IMR-90 (cell line): ENCODE measurements at regions not wholly inside any gene's neighbourhood (a gene's known extent, or its start where the extent isn't known, plus 50 kb on each side); places are given as distances from the start of the nearest gene placed in this dataset.

Experiments
- ATAC-seq: fragments of 200-7000 bp; cut with Tn5 transposase; 2 replicates; pipeline ENCODE4 v1.9.1; 2020; ENCODE audit warnings: low read depth, mild to moderate bottlenecking, moderate library complexity
- BruUV-seq: library from RNA; stranded (reverse); fragments of 400-500 nt; replicated peaks from 2 replicates; lab custom pipeline; 2021; lab: Mats Ljungman, UMichigan
- CTCF ChIA-PET: fragments of 300-600 bp; formaldehyde crosslinking; extraction: SDS; loops from one replicate; lab custom pipeline; 2021; ENCODE audit warnings: antibody characterized with exemption; lab: Yijun Ruan, JAX
- POLR2A ChIA-PET: fragments of 300-600 bp; sonication (Branson Sonifier 250); formaldehyde crosslinking; loops from one replicate; lab custom pipeline; 2022; ENCODE audit warnings: antibody characterized with exemption; ENCODE audit not compliant: unreplicated experiment; lab: Charles Lee
- DNase-seq: peaks from one replicate; pipeline ENCODE4 v3.0.0; 2013
- H2AFZ ChIP-seq: replicated peaks from 2 replicates; pipeline ENCODE3; 2013; ENCODE audit warnings: low read length, mild to moderate bottlenecking; ENCODE audit not compliant: poor library complexity
- H2AK5ac ChIP-seq: 2 replicates; pipeline ENCODE4 v1.6.1; 2013; ENCODE audit warnings: low read depth, low read length, inconsistent platforms
- H2AK9ac ChIP-seq: replicated peaks from 2 replicates; pipeline ENCODE3; 2013; ENCODE audit warnings: mild to moderate bottlenecking, low read depth, low read length, moderate library complexity; ENCODE audit not compliant: poor library complexity
- H2BK120ac ChIP-seq: 2 replicates; pipeline ENCODE4 v1.6.1; 2013; ENCODE audit warnings: low read depth, low read length, inconsistent platforms
- H2BK15ac ChIP-seq: 3 replicates; pipeline ENCODE4 v1.6.1; 2013; ENCODE audit warnings: low read depth, low read length, inconsistent platforms
- H2BK20ac ChIP-seq: 2 replicates; pipeline ENCODE4 v1.6.1; 2013; ENCODE audit warnings: low read depth, mild to moderate bottlenecking, inconsistent platforms, low read length, moderate library complexity
- H2BK5ac ChIP-seq: 2 replicates; pipeline ENCODE4 v1.6.1; 2013; ENCODE audit warnings: mild to moderate bottlenecking, low read depth, low read length, inconsistent platforms; ENCODE audit not compliant: poor library complexity, severe bottlenecking
- H3K14ac ChIP-seq: replicated peaks from 2 replicates; pipeline ENCODE4 v1.6.1; 2013; ENCODE audit warnings: low read depth, low read length, inconsistent platforms
- H3K18ac ChIP-seq: 2 replicates; pipeline ENCODE4 v1.6.1; 2013; ENCODE audit warnings: low read depth, low read length, control low read depth
- H3K23ac ChIP-seq: 2 replicates; pipeline ENCODE4 v1.6.1; 2013; ENCODE audit warnings: low read depth, low read length, inconsistent platforms
- H3K27ac ChIP-seq: 2 replicates; pipeline ENCODE4 v1.5.1; 2013; ENCODE audit warnings: mild to moderate bottlenecking, control low read depth, low read length; ENCODE audit not compliant: insufficient read depth
- H3K27me3 ChIP-seq: 2 replicates; pipeline ENCODE4 v1.6.1; 2013; ENCODE audit warnings: low read length; ENCODE audit not compliant: control insufficient read depth, insufficient read depth
- H3K36me3 ChIP-seq: 2 replicates; pipeline ENCODE4 v1.6.1; 2013; ENCODE audit warnings: low read length, mixed read lengths; ENCODE audit not compliant: control insufficient read depth, insufficient read depth
- H3K4ac ChIP-seq: 2 replicates; pipeline ENCODE4 v1.6.1; 2013; ENCODE audit warnings: low read depth, low read length, inconsistent platforms
- H3K4me1 ChIP-seq: 2 replicates; pipeline ENCODE4 v1.6.1; 2013; ENCODE audit warnings: low read length, mixed read lengths; ENCODE audit not compliant: control insufficient read depth, insufficient read depth
- H3K4me2 ChIP-seq: 2 replicates; pipeline ENCODE4 v1.6.1; 2013; ENCODE audit warnings: low read depth, mild to moderate bottlenecking, control low read depth, low read length, moderate library complexity
- H3K4me3 ChIP-seq: 2 replicates; pipeline ENCODE4 v1.5.1; 2013; ENCODE audit warnings: low read depth, mild to moderate bottlenecking, control low read depth, low read length, moderate library complexity; ENCODE audit not compliant: insufficient read depth
- H3K56ac ChIP-seq: 2 replicates; pipeline ENCODE4 v1.6.1; 2013; ENCODE audit warnings: low read length, inconsistent platforms; ENCODE audit not compliant: insufficient read depth; ENCODE audit errors: extremely low read depth
- H3K79me1 ChIP-seq, 2 experiments: 2 replicates each; pipeline ENCODE4 v1.6.1; 2013; ENCODE audit warnings: low read length in 2 of 2, inconsistent platforms in 1 of 2, low read depth in 1 of 2
- H3K9ac ChIP-seq: 2 replicates; pipeline ENCODE4 v1.6.1; 2013; ENCODE audit warnings: low read depth, low read length, control low read depth
- H3K9me1 ChIP-seq: 2 replicates; pipeline ENCODE4 v1.6.1; 2013; ENCODE audit warnings: low read length, inconsistent platforms; ENCODE audit not compliant: insufficient read depth
- H3K9me3 ChIP-seq: 2 replicates; pipeline ENCODE4 v1.6.1; 2013; ENCODE audit warnings: low read length; ENCODE audit not compliant: control insufficient read depth, insufficient read depth
- H4K20me1 ChIP-seq: 2 replicates; pipeline ENCODE4 v1.6.1; 2013; ENCODE audit warnings: low read length, inconsistent platforms; ENCODE audit not compliant: insufficient read depth
- H4K5ac ChIP-seq: 2 replicates; pipeline ENCODE4 v1.6.1; 2013; ENCODE audit warnings: mild to moderate bottlenecking, low read depth, low read length, control low read depth
- H4K8ac ChIP-seq, 2 experiments: 2 replicates each; pipeline ENCODE4 v1.6.1; 2013; ENCODE audit warnings: low read depth in 2 of 2, low read length in 2 of 2, control low read depth in 1 of 2, inconsistent platforms in 1 of 2
- H4K91ac ChIP-seq: 2 replicates; pipeline ENCODE4 v1.6.1; 2013; ENCODE audit warnings: low read depth, low read length, inconsistent platforms; ENCODE audit not compliant: insufficient read depth
- BHLHE40 ChIP-seq: fragments of 150-350 bp; IDR thresholded peaks from 2 replicates; pipeline ENCODE4 v1.6.1; 2016; ENCODE audit warnings: mild to moderate bottlenecking, low read depth, low read length
- CEBPB ChIP-seq: IDR thresholded peaks from 2 replicates; pipeline ENCODE4 v1.6.1; 2012; ENCODE audit warnings: low read depth, low read length, improper control_type of control experiment
- CTCF ChIP-seq: conservative IDR thresholded peaks from 2 replicates; pipeline ENCODE4 v1.5.1; 2012; ENCODE audit warnings: mild to moderate bottlenecking, low read depth, low read length, improper control_type of control experiment
- ELK1 ChIP-seq: fragments of 150-350 bp; IDR thresholded peaks from 2 replicates; pipeline ENCODE4 v1.6.1; 2016; ENCODE audit warnings: low read depth, mild to moderate bottlenecking, low read length, moderate library complexity, borderline replicate concordance
- FOS ChIP-seq: fragments of 150-350 bp; IDR thresholded peaks from 2 replicates; pipeline ENCODE4 v1.6.1; 2016; ENCODE audit warnings: low read depth, low read length
- MAFK ChIP-seq: IDR thresholded peaks from 2 replicates; pipeline ENCODE4 v1.6.1; 2012; ENCODE audit warnings: low read depth, low read length, improper control_type of control experiment
- MAZ ChIP-seq: IDR thresholded peaks from 2 replicates; pipeline ENCODE4 v1.6.1; 2012; ENCODE audit warnings: low read depth, mild to moderate bottlenecking, low read length, improper control_type of control experiment, moderate library complexity, borderline replicate concordance
- MXI1 ChIP-seq: IDR thresholded peaks from 2 replicates; pipeline ENCODE4 v1.6.1; 2012; ENCODE audit warnings: low read depth, mild to moderate bottlenecking, low read length, moderate library complexity, borderline replicate concordance
- NFE2L2 ChIP-seq: fragments of 150-350 bp; IDR thresholded peaks from 2 replicates; pipeline ENCODE4 v1.6.1; 2016; ENCODE audit warnings: low read depth, mild to moderate bottlenecking, low read length
- POLR2A ChIP-seq: IDR thresholded peaks from 2 replicates; pipeline ENCODE4 v1.6.1; 2012; ENCODE audit warnings: mild to moderate bottlenecking, low read depth, low read length
- RAD21 ChIP-seq: IDR thresholded peaks from 2 replicates; pipeline ENCODE4 v1.6.1; 2012; ENCODE audit warnings: low read length, improper control_type of control experiment
- RCOR1 ChIP-seq: IDR thresholded peaks from 2 replicates; pipeline ENCODE4 v1.6.1; 2012; ENCODE audit warnings: mild to moderate bottlenecking, low read length, improper control_type of control experiment; ENCODE audit not compliant: insufficient replicate concordance
- RFX5 ChIP-seq: IDR thresholded peaks from 2 replicates; pipeline ENCODE4 v1.8.0; 2012; ENCODE audit warnings: low read depth, mild to moderate bottlenecking, low read length, moderate library complexity
- SMC3 ChIP-seq: fragments of 150-350 bp; IDR thresholded peaks from 2 replicates; pipeline ENCODE4 v1.6.1; 2016; ENCODE audit warnings: low read depth, mild to moderate bottlenecking, antibody characterized with exemption, low read length, moderate library complexity
- USF2 ChIP-seq: fragments of 150-350 bp; IDR thresholded peaks from 2 replicates; pipeline ENCODE4 v1.6.1; 2017; ENCODE audit warnings: mild to moderate bottlenecking, antibody characterized with exemption, low read length, low read depth
- dilution Hi-C: fragments of 300-500 bp; cut with HindIII; formaldehyde crosslinking; loops from one replicate; pipeline ENCODE4 v1.14.3; 2018; ENCODE audit warnings: low sequenced_read_pairs; ENCODE audit not compliant: unreplicated experiment
- in situ Hi-C: fragments of 300-500 bp; cut with MboI; formaldehyde crosslinking; loops from 3 replicates; pipeline ENCODE4 v1.14.3; 2019; ENCODE audit warnings: low sequenced_read_pairs, inconsistent platforms, mixed read lengths
- intact Hi-C: fragments of 100-400 bp; cut with micrococcal nuclease; formaldehyde crosslinking; loops from 2 replicates; pipeline ENCODE4 v1.10.0; 2022

GRCh38 chr2:186159101-186159500 is 327.0 kb upstream of the ZC3H15 start:
- Histone ChIP-seq H3K56ac (no peak overlapping the region), H2AK5ac (no peak overlapping the region), H3K9me1 (no peaks in the 10 kb centered on the region), H3K27me3 (no peaks in the 10 kb centered on the region), H4K91ac (no peak overlapping the region), H3K79me1 (no peaks in the 10 kb centered on the region), H3K4ac (no peak overlapping the region), H3K9ac (no peak overlapping the region), H4K20me1 (no peaks in the 10 kb centered on the region), H2BK120ac (no peak overlapping the region), H3K4me3 (no peak overlapping the region), H3K36me3 (no peaks in the 10 kb centered on the region), H3K27ac (no peak overlapping the region), H3K4me2 (no peak overlapping the region), H2AFZ (no peak overlapping the region), H3K4me1 (no peaks in the 10 kb centered on the region), H2BK15ac (no peak overlapping the region), H3K23ac (no peak overlapping the region), H3K9me3 (no peaks in the 10 kb centered on the region; the same call in 1 of the 2 replicates), H4K5ac (no peak overlapping the region), H2AK9ac (no peak overlapping the region), H3K18ac (no peak overlapping the region), H3K14ac (no peak overlapping the region), H2BK20ac (no peak overlapping the region), H2BK5ac (no peak overlapping the region), H4K8ac (no peak overlapping the region)
- ATAC-seq = no peak
- intact Hi-C loops (no loop called here), in situ Hi-C loops (no loop called here), dilution Hi-C loops (no loop called here)
- POLR2A ChIA-PET = no interaction called here
- DNase-seq = no peak
- CTCF ChIA-PET = no interaction called here
- no TSS peak for BruUV-seq
- TF ChIP-seq MAFK = no peak
- no peak for TF ChIP-seq ELK1
- no peak for TF ChIP-seq SMC3
- TF ChIP-seq MAZ = no peak
- TF ChIP-seq CTCF = no peak
- no peak for TF ChIP-seq USF2
- no peak for TF ChIP-seq FOS
- TF ChIP-seq RCOR1 = no peak
- no peak for TF ChIP-seq POLR2A
- TF ChIP-seq MXI1 = no peak
- TF ChIP-seq RFX5 = no peak
- no peak for TF ChIP-seq NFE2L2
- no peak for TF ChIP-seq RAD21
- TF ChIP-seq CEBPB = no peak
- no peak for TF ChIP-seq BHLHE40
